WTC11 (cell line): ENCODE measurements at regions not wholly inside any gene's neighbourhood (a gene's known extent, or its start where the extent isn't known, plus 50 kb on each side); places are given as distances from the start of the nearest gene placed in this dataset.

Experiments
- ATAC-seq: fragments of 200-7000 bp; cut with Tn5 transposase; 2 replicates; pipeline ENCODE4 v1.10.0; 2021; ENCODE audit warnings: mild to moderate bottlenecking, moderate library complexity
- CTCF ChIA-PET: fragments of 300-600 bp; sonication (Branson Sonifier 250); formaldehyde crosslinking; loops from one replicate; lab custom pipeline; 2021; ENCODE audit warnings: antibody characterized with exemption; lab: Charles Lee
- POLR2A ChIA-PET: fragments of 350-600 bp; sonication (Branson Sonifier 250); formaldehyde crosslinking; loops from one replicate; lab custom pipeline; 2021; ENCODE audit warnings: antibody characterized with exemption; lab: Charles Lee
- DNase-seq: peaks from one replicate; pipeline ENCODE4 v3.0.0; 2021; ENCODE audit warnings: low spot score
- H3K27ac Mint-ChIP-seq: 2 replicates; pipeline ENCODE4 v1.8.0; 2021; ENCODE audit warnings: mixed read lengths
- H3K27me3 Mint-ChIP-seq: 2 replicates; pipeline ENCODE4 v1.8.0; 2021; ENCODE audit warnings: low read depth, mild to moderate bottlenecking, moderate library complexity, mixed read lengths
- H3K36me3 Mint-ChIP-seq: 2 replicates; pipeline ENCODE4 v1.8.0; 2021; ENCODE audit warnings: mixed read lengths
- H3K4me1 Mint-ChIP-seq: 2 replicates; pipeline ENCODE4 v1.8.0; 2022; ENCODE audit warnings: mixed read lengths
- H3K4me3 Mint-ChIP-seq: 2 replicates; pipeline ENCODE4 v1.8.0; 2021; ENCODE audit warnings: mild to moderate bottlenecking, moderate library complexity, mixed read lengths
- H3K9me3 Mint-ChIP-seq: 2 replicates; pipeline ENCODE4 v1.8.0; 2021; ENCODE audit warnings: mixed read lengths
- AFF4 ChIP-seq: sonication (generic); formaldehyde crosslinking; IDR thresholded peaks from 2 replicates; pipeline ENCODE4 v1.8.1; 2023; ENCODE audit warnings: mild to moderate bottlenecking, missing genetic modification reagents, borderline replicate concordance
- ATF1 ChIP-seq: sonication (generic); formaldehyde crosslinking; IDR thresholded peaks from 2 replicates; pipeline ENCODE4 v1.8.1; 2023; ENCODE audit warnings: mild to moderate bottlenecking, moderate library complexity, missing genetic modification reagents
- ELF4 ChIP-seq: sonication (generic); formaldehyde crosslinking; IDR thresholded peaks from 2 replicates; pipeline ENCODE4 v1.8.1; 2022; ENCODE audit warnings: low read depth, mild to moderate bottlenecking, moderate library complexity, missing genetic modification reagents
- ETV6 ChIP-seq: sonication (generic); formaldehyde crosslinking; IDR thresholded peaks from 2 replicates; pipeline ENCODE4 v1.8.1; 2022; ENCODE audit warnings: mild to moderate bottlenecking, missing genetic modification reagents
- FOXP1 ChIP-seq: sonication (generic); formaldehyde crosslinking; IDR thresholded peaks from 2 replicates; pipeline ENCODE4 v1.8.0; 2022; ENCODE audit warnings: missing genetic modification reagents, mild to moderate bottlenecking, moderate library complexity, borderline replicate concordance
- FOXP4 ChIP-seq: sonication (generic); formaldehyde crosslinking; IDR thresholded peaks from 2 replicates; pipeline ENCODE4 v1.8.0; 2022; ENCODE audit warnings: mild to moderate bottlenecking, missing genetic modification reagents
- GTF2I ChIP-seq: fragments of 250-450 bp; sonication (Bioruptor Pico); conservative IDR thresholded peaks from 2 replicates; pipeline ENCODE4 v1.4.0; 2021; ENCODE audit warnings: mild to moderate bottlenecking
- HMGA2 ChIP-seq: fragments of 250-450 bp; sonication (Bioruptor Pico); IDR thresholded peaks from 2 replicates; pipeline ENCODE4 v1.4.0; 2021; ENCODE audit warnings: mild to moderate bottlenecking, moderate library complexity
- OVOL2 ChIP-seq: fragments of 250-450 bp; sonication (Bioruptor Pico); IDR thresholded peaks from 2 replicates; pipeline ENCODE4 v1.9.0; 2021; ENCODE audit warnings: mild to moderate bottlenecking, borderline replicate concordance
- PRRX2 ChIP-seq: fragments of 250-450 bp; sonication (Bioruptor Pico); IDR thresholded peaks from 2 replicates; pipeline ENCODE4 v1.8.0; 2021; ENCODE audit warnings: mild to moderate bottlenecking
- SMAD3 ChIP-seq: sonication (generic); formaldehyde crosslinking; IDR thresholded peaks from 2 replicates; pipeline ENCODE4 v1.8.0; 2022; ENCODE audit warnings: missing genetic modification reagents, mild to moderate bottlenecking, borderline replicate concordance
- SMAD4 ChIP-seq: sonication (generic); formaldehyde crosslinking; IDR thresholded peaks from 2 replicates; pipeline ENCODE4 v1.8.0; 2022; ENCODE audit warnings: mild to moderate bottlenecking, missing genetic modification reagents
- TEAD4 ChIP-seq: sonication (generic); formaldehyde crosslinking; IDR thresholded peaks from 2 replicates; pipeline ENCODE4 v1.8.0; 2022; ENCODE audit warnings: mild to moderate bottlenecking, missing genetic modification reagents
- USF2 ChIP-seq: sonication (generic); formaldehyde crosslinking; IDR thresholded peaks from 2 replicates; pipeline ENCODE4 v1.8.1; 2023; ENCODE audit warnings: mild to moderate bottlenecking, missing genetic modification reagents, moderate library complexity
- ZBTB21 ChIP-seq: sonication (generic); formaldehyde crosslinking; IDR thresholded peaks from 2 replicates; pipeline ENCODE4 v1.8.1; 2023; ENCODE audit warnings: mild to moderate bottlenecking, missing genetic modification reagents, borderline replicate concordance
- ZNF121 ChIP-seq: sonication (generic); formaldehyde crosslinking; IDR thresholded peaks from 2 replicates; pipeline ENCODE4 v1.8.0; 2023; ENCODE audit warnings: missing genetic modification reagents
- ZNF416 ChIP-seq: fragments of 250-450 bp; sonication (Bioruptor Pico); IDR thresholded peaks from 2 replicates; pipeline ENCODE4 v1.9.0; 2021; ENCODE audit warnings: mild to moderate bottlenecking, inconsistent platforms
- ZSCAN18 ChIP-seq: fragments of 250-450 bp; sonication (Bioruptor Pico); IDR thresholded peaks from 2 replicates; pipeline ENCODE4 v2.1.2; 2022; ENCODE audit warnings: mild to moderate bottlenecking, moderate library complexity
- TF ChIP-seq, protein P1 (sequence below): sonication (generic); formaldehyde crosslinking; IDR thresholded peaks from 2 replicates; pipeline ENCODE4 v1.8.0; 2022; ENCODE audit warnings: mild to moderate bottlenecking, missing genetic modification reagents
- TF ChIP-seq, protein P2 (sequence below): sonication (generic); formaldehyde crosslinking; IDR thresholded peaks from 2 replicates; pipeline ENCODE4 v1.8.0; 2022; ENCODE audit warnings: mild to moderate bottlenecking, missing genetic modification reagents
- TF ChIP-seq, protein P3 (sequence below): sonication (generic); formaldehyde crosslinking; conservative IDR thresholded peaks from 2 replicates; pipeline ENCODE4 v1.8.1; 2022; ENCODE audit warnings: mild to moderate bottlenecking, missing genetic modification reagents

- TF ChIP-seq ZNF121 (CRISPR knock-in tag) = no peak
- TF ChIP-seq GTF2I (CRISPR knock-in tag) = no peak
- H3K27me3 Mint-ChIP-seq = peaks cover 10% of the 10 kb centered on the region
- no peak overlapping the region for H3K27ac Mint-ChIP-seq
- peaks cover 45% of the 10 kb centered on the region for H3K36me3 Mint-ChIP-seq
- no peak overlapping the region for H3K4me3 Mint-ChIP-seq
- ChIA-PET CTCF (no interaction called here), POLR2A (no interaction called here)
- ATAC-seq (no peak), DNase-seq (no peak)
- peaks cover 42% of the 10 kb centered on the region for H3K9me3 Mint-ChIP-seq
- no peaks in the 10 kb centered on the region for H3K4me1 Mint-ChIP-seq
These were observed 70.4 kb upstream of the ACTRT2 start for GRCh38 chr1:2950926-2951305.

DNA sequence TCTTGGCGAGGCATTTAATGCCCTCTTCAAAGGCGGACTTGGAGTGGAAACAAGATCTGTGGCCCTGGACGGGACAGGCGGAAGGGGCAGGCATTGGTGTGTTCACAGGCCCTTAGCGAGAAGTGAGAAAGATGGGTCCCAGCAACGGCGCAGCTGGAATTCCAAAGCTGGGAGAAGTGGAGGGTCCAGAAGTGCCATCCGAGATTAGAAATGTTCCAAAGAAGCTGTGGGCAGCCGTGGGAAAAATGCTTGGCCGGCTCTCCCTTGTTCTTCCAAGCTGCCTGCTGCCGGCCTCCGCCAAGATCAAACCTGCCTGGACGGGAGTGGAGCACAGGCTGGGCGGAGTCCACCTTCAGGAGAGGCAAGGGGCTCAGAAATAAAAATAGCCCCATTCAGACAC, 69.4 kb upstream of the ACTRT2 start:
- POLR2A ChIA-PET = no interaction called here
- Mint-ChIP-seq H3K4me1 (no peaks in the 10 kb centered on the region), H3K36me3 (peaks cover 49% of the 10 kb centered on the region), H3K27me3 (peaks cover 15% of the 10 kb centered on the region)
- no peak for ATAC-seq
- no peak for TF ChIP-seq SMAD3 (CRISPR knock-in tag)
- no peak for TF ChIP-seq ZBTB21 (CRISPR knock-in tag)
- TF ChIP-seq FOXP1 (CRISPR knock-in tag) = no peak
- TF ChIP-seq OVOL2 (CRISPR knock-in tag) = no peak
- TF ChIP-seq, protein P1, sequence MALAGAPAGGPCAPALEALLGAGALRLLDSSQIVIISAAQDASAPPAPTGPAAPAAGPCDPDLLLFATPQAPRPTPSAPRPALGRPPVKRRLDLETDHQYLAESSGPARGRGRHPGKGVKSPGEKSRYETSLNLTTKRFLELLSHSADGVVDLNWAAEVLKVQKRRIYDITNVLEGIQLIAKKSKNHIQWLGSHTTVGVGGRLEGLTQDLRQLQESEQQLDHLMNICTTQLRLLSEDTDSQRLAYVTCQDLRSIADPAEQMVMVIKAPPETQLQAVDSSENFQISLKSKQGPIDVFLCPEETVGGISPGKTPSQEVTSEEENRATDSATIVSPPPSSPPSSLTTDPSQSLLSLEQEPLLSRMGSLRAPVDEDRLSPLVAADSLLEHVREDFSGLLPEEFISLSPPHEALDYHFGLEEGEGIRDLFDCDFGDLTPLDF (CRISPR knock-in tag) = no peak
- no peak for TF ChIP-seq ZNF416 (CRISPR knock-in tag)
- no peak for TF ChIP-seq FOXP4
- no peak for TF ChIP-seq SMAD4 (CRISPR knock-in tag)
- TF ChIP-seq, protein P2, sequence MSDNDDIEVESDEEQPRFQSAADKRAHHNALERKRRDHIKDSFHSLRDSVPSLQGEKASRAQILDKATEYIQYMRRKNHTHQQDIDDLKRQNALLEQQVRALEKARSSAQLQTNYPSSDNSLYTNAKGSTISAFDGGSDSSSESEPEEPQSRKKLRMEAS = no peak
- TF ChIP-seq, protein P3, sequence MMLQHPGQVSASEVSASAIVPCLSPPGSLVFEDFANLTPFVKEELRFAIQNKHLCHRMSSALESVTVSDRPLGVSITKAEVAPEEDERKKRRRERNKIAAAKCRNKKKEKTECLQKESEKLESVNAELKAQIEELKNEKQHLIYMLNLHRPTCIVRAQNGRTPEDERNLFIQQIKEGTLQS (CRISPR knock-in tag) = no peak
- TF ChIP-seq ZSCAN18 = no peak
- TF ChIP-seq, all 79 proteins: peak for 0
- CTCF ChIA-PET = no interaction called here
- no peak overlapping the region for H3K4me3 Mint-ChIP-seq
- H3K9me3 Mint-ChIP-seq = peaks cover 52% of the 10 kb centered on the region
- H3K27ac Mint-ChIP-seq = no peak overlapping the region
- no peak for DNase-seq

DNA sequence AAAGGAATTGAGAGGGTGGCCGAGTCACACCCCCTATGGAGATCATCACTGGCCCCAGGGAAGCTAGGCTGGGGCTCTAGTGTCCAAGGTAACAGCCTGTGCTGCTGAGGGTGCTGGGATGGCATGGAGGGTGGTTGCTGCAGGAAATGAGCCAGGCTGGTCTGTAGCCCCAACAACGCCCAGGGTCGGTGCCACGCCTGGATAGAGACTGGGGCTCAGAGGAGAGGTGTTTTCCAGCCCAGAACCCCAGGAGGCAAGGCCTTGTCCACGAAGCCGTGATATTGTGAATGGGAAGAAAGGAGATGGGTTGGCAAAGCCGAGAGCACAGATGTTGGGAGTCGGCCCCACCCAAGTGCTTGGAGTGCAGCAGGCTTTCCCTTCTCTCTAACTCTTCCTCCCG, 68.9 kb upstream of the ACTRT2 start:
- H3K9me3 Mint-ChIP-seq = peaks cover 56% of the 10 kb centered on the region
- CTCF ChIA-PET = no interaction called here
- peaks cover 15% of the 10 kb centered on the region for H3K27me3 Mint-ChIP-seq
- H3K4me3 Mint-ChIP-seq = no peak overlapping the region
- TF ChIP-seq TEAD4 (no peak), ETV6 (CRISPR knock-in tag) (no peak), HMGA2 (CRISPR knock-in tag) (no peak), PRRX2 (no peak), USF2 (CRISPR knock-in tag) (no peak), ATF1 (CRISPR knock-in tag) (no peak), ZNF416 (CRISPR knock-in tag) (no peak), ELF4 (no peak), AFF4 (no peak)
- TF ChIP-seq, all 79 proteins: peak for 0
- Mint-ChIP-seq H3K27ac (no peak overlapping the region), H3K36me3 (peaks cover 52% of the 10 kb centered on the region), H3K4me1 (no peaks in the 10 kb centered on the region)
- ATAC-seq (no peak), DNase-seq (no peak)
- POLR2A ChIA-PET = no interaction called here
